ENCODE measurements at regions not wholly inside any gene's neighbourhood (a gene's known extent, or its start where the extent isn't known, plus 50 kb on each side); places are given as distances from the start of the nearest gene placed in this dataset.

DNA sequence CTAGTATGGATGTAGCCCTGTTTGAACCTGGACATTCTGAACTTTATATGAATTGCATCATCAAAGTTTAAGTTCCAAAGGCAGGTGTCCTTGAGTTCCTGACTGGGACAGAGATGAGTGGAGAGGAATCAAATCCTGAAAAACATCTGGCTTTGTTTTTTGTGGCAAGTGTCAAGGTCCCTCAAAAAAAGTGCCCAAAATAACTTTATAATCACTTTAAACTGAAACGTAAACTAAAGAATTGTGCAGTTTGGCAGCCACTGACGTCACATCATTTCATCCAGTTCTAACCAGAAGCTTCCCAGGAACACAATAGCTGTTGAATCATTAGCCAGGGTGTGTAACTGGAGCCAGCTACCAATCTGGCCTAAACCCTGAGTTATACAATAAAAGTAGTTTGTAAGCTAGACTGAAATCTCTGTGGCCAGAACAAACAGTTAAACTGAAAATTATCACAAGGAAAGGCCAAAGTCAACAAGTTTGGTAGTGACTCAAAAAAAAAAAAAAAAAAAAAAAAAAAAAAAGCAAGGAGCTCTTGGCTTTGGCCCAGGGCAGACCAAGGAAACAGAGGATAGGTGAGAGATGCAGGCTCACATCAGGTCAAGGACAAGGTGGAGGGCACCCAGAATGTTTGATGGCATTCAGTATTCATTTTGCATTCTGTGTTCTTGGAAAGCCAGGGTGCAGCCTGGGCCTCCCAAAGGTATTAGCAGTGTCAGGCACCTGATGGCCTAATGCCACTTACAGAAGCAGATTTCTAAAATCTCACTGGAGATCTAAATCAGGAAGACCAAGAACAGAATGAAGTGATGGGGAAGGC lies 74.3 kb downstream of the TNFSF18 start:
- no peaks in the 10 kb centered on the region for H3K9me3 ChIP-seq (ENCODE audit: control insufficient read depth, insufficient read depth, low read length)
- no peak overlapping the region for H3K4me3 ChIP-seq (ENCODE audit: low read length)
- no CpG with 5 or more reads among the region's 2 CpGs for WGBS (ENCODE audit: insufficient coverage, insufficient read length)
- no peaks in the 10 kb centered on the region for H3K36me3 ChIP-seq (ENCODE audit: control insufficient read depth, insufficient read depth, low read length)
- no peaks in the 10 kb centered on the region for H3K4me1 ChIP-seq (ENCODE audit: control insufficient read depth, insufficient read depth, low read length)
- H3K27ac ChIP-seq (ENCODE audit: low read length), result no peak overlapping the region
- no peak for DNase-seq (ENCODE audit: low read depth, low spot score)
- H3K27me3 ChIP-seq (ENCODE audit: control insufficient read depth, insufficient read depth, low read length), result no peaks in the 10 kb centered on the region

DNA sequence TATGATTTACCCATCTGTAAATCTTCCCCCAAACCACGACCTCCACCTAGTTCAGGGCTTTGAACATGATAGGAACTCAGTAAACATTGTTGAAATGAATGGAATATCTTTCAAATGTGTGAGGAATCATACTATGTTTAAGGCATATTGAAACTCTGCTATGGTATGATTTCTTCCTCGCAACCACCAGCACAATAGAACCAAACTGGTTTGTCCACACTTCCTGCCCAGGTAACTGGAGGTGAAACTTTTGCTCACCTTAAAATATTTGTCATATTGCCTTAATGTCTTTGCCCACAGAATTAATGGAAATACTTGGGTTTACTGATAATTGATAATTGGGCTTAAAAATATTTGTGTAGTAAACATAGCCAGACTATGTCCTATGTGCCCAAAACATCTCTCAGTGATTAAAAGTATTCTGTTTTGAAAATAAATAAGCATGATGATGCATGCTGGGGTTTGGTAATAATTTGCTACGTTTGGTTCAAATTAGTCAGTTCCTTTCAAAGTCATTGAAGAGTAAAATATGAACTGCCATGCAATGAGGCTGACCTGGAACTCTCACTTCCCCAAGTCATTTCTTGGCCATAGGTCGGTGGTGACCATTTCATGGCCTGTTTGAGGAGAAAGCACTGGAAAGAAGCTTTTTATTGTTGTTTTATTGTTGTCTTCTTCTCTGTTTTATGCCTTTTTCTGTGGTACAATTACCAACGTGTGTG lies 73.3 kb downstream of the TNFSF18 start:
- no peaks in the 10 kb centered on the region for H3K4me1 ChIP-seq (ENCODE audit: control insufficient read depth, insufficient read depth, low read length)
- H3K9me3 ChIP-seq (ENCODE audit: control insufficient read depth, insufficient read depth, low read length), result no peaks in the 10 kb centered on the region
- H3K27ac ChIP-seq (ENCODE audit: low read length), result no peak overlapping the region
- no peaks in the 10 kb centered on the region for H3K27me3 ChIP-seq (ENCODE audit: control insufficient read depth, insufficient read depth, low read length)
- no peak for DNase-seq (ENCODE audit: low read depth, low spot score)
- no CpG with 5 or more reads among the region's 5 CpGs for WGBS (ENCODE audit: insufficient coverage, insufficient read length)
- no peaks in the 10 kb centered on the region for H3K36me3 ChIP-seq (ENCODE audit: control insufficient read depth, insufficient read depth, low read length)
- no peak overlapping the region for H3K4me3 ChIP-seq (ENCODE audit: low read length)

DNA sequence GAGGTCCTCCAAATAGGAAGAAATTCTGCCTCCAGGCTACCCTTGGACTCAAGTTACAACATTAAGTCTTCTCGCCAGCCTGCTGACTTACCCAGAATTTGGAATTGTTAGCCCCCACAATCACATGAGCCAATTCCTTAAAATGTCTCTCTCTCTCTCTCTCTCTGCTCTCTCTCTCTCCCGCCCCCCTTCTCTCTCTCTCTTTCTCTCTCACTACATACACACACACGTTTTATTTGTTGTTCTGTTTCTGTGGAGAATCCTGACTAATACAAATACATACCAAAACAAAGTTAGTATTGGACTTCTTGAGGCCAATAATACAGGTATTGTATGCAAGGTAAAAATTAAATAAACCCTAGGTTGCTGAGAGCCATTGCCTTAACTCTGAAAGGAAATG lies 72.1 kb downstream of the TNFSF18 start:
- Histone ChIP-seq H3K36me3 (ENCODE audit: control insufficient read depth, insufficient read depth, low read length) (no peaks in the 10 kb centered on the region), H3K27ac (ENCODE audit: low read length) (no peak overlapping the region), H3K4me1 (ENCODE audit: control insufficient read depth, insufficient read depth, low read length) (no peaks in the 10 kb centered on the region), H3K27me3 (ENCODE audit: control insufficient read depth, insufficient read depth, low read length) (no peaks in the 10 kb centered on the region), H3K4me3 (ENCODE audit: low read length) (no peak overlapping the region), H3K9me3 (ENCODE audit: control insufficient read depth, insufficient read depth, low read length) (no peaks in the 10 kb centered on the region)
- DNase-seq (ENCODE audit: low read depth, low spot score), result no peak
- WGBS (ENCODE audit: insufficient coverage, insufficient read length), result no CpG with 5 or more reads among the region's 3 CpGs

DNA sequence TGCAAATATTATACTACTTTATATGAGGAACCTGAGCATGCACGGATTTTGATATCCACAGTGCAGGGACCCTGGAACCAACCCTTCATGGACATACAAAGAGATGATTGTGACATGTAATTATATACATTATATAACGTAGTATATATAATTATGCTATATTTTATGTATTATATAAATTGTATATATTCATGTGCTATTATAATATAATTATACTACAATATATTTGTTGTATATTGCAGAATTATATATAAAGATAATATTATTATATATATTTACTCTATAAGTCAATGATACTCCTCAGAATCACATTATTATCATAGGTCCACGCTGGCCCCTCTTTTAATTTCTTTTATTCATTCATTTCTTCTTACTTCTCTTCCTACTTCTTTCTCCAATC lies 70.9 kb downstream of the TNFSF18 start:
- no peak for DNase-seq (ENCODE audit: low read depth, low spot score)
- 100% methylated on average over 1 of the region's 3 CpGs for WGBS (ENCODE audit: insufficient coverage, insufficient read length)
- no peak overlapping the region for H3K27ac ChIP-seq (ENCODE audit: low read length)

DNA sequence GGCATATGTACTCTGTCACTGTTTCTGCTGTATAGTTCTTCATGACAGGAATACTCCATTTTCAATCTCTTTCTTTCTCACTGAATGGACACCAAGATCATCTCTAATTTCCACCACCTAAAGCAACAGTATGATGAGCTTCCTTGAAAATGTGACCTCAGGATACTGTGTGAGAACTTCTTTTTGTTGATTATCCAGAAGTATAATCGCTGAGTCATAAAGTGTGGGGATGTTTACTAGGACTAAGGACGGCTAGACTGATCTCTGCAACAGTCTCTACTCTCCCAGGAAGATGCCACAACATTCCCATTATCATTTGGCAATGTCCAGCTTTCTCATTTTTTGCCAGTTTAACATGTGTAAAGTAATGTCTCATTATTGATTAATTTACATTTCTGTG lies 70.3 kb downstream of the TNFSF18 start:
- DNase-seq (ENCODE audit: low read depth, low spot score), result no peak
- Histone ChIP-seq H3K27me3 (ENCODE audit: control insufficient read depth, insufficient read depth, low read length) (no peaks in the 10 kb centered on the region), H3K4me1 (ENCODE audit: control insufficient read depth, insufficient read depth, low read length) (no peaks in the 10 kb centered on the region), H3K27ac (ENCODE audit: low read length) (no peak overlapping the region), H3K9me3 (ENCODE audit: control insufficient read depth, insufficient read depth, low read length) (no peaks in the 10 kb centered on the region), H3K4me3 (ENCODE audit: low read length) (no peak overlapping the region), H3K36me3 (ENCODE audit: control insufficient read depth, insufficient read depth, low read length) (no peaks in the 10 kb centered on the region)
- WGBS (ENCODE audit: insufficient coverage, insufficient read length), result no CpG with 5 or more reads among the region's 2 CpGs

More for the DNA sequence above, 70.9 kb downstream of the TNFSF18 start:
- no peaks in the 10 kb centered on the region for H3K27me3 ChIP-seq (ENCODE audit: control insufficient read depth, insufficient read depth, low read length)
- no peaks in the 10 kb centered on the region for H3K36me3 ChIP-seq (ENCODE audit: control insufficient read depth, insufficient read depth, low read length)
- H3K4me1 ChIP-seq (ENCODE audit: control insufficient read depth, insufficient read depth, low read length), result no peaks in the 10 kb centered on the region
- H3K4me3 ChIP-seq (ENCODE audit: low read length), result no peak overlapping the region
- no peaks in the 10 kb centered on the region for H3K9me3 ChIP-seq (ENCODE audit: control insufficient read depth, insufficient read depth, low read length)

DNA sequence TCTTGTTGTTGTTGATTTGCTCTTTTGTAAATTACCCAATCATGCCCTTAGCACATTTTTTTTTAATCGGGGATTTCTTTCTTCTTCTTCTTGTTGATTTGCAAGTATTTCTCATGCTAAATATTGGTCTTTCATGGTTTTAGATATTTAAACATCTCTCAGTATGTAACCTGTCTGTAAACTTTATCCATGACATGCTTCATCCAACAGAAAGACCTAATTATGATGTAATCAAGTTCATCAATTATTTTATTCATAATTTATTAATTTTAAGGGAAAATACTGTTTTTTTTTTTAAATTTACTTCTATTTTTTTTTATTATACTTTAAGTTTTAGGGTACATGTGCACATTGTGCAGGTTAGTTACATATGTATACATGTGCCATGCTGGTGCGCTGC lies 69.8 kb downstream of the TNFSF18 start:
- no peak for DNase-seq (ENCODE audit: low read depth, low spot score)
- H3K4me3 ChIP-seq (ENCODE audit: low read length), result no peak overlapping the region
- no peaks in the 10 kb centered on the region for H3K9me3 ChIP-seq (ENCODE audit: control insufficient read depth, insufficient read depth, low read length)
- no CpG with 5 or more reads among the region's 2 CpGs for WGBS (ENCODE audit: insufficient coverage, insufficient read length)
- H3K36me3 ChIP-seq (ENCODE audit: control insufficient read depth, insufficient read depth, low read length), result no peaks in the 10 kb centered on the region
- no peak overlapping the region for H3K27ac ChIP-seq (ENCODE audit: low read length)
- no peaks in the 10 kb centered on the region for H3K27me3 ChIP-seq (ENCODE audit: control insufficient read depth, insufficient read depth, low read length)
- no peaks in the 10 kb centered on the region for H3K4me1 ChIP-seq (ENCODE audit: control insufficient read depth, insufficient read depth, low read length)
